Smooth muscle cell (in vitro differentiated cells): ENCODE measurements at regions not wholly inside any gene's neighbourhood (a gene's known extent, or its start where the extent isn't known, plus 50 kb on each side); places are given as distances from the start of the nearest gene placed in this dataset.

Source experiments
- DNase-seq: peaks from one replicate; lab custom pipeline; 2025; ENCODE audit not compliant: unreplicated experiment; lab: John Stamatoyannopoulos, UW
- H2AFZ ChIP-seq: fragments of 200-600 bp; sonication (generic); 2 replicates; pipeline ENCODE4 v1.6.0; 2016; ENCODE audit warnings: antibody characterized with exemption, low read depth, mild to moderate bottlenecking
- H3F3A ChIP-seq: fragments of 200-600 bp; sonication (generic); 2 replicates; pipeline ENCODE4 v1.6.0; 2017; ENCODE audit warnings: antibody characterized with exemption, low read depth
- H3K27ac ChIP-seq: fragments of 200-600 bp; sonication (generic); 2 replicates; pipeline ENCODE4 v1.5.1; 2016; ENCODE audit warnings: low read depth, mild to moderate bottlenecking
- H3K27me3 ChIP-seq: fragments of 200-600 bp; sonication (generic); 2 replicates; pipeline ENCODE4 v1.6.1; 2016; ENCODE audit warnings: low read depth, mild to moderate bottlenecking
- H3K36me3 ChIP-seq: fragments of 200-600 bp; sonication (generic); 2 replicates; pipeline ENCODE4 v1.5.1; 2016; ENCODE audit warnings: low read depth
- H3K4me1 ChIP-seq: fragments of 200-600 bp; sonication (generic); 2 replicates; pipeline ENCODE4 v1.5.1; 2016; ENCODE audit warnings: low read depth
- H3K4me2 ChIP-seq: fragments of 200-600 bp; sonication (generic); 2 replicates; pipeline ENCODE4 v1.6.0; 2016; ENCODE audit warnings: mild to moderate bottlenecking
- H3K4me3 ChIP-seq: fragments of 200-600 bp; sonication (generic); 2 replicates; pipeline ENCODE4 v1.5.1; 2016; ENCODE audit warnings: mild to moderate bottlenecking
- H3K79me2 ChIP-seq: fragments of 200-600 bp; sonication (generic); 2 replicates; pipeline ENCODE4 v1.6.0; 2016; ENCODE audit warnings: low read depth, mild to moderate bottlenecking
- H3K9ac ChIP-seq: fragments of 200-600 bp; sonication (generic); 2 replicates; pipeline ENCODE4 v1.6.0; 2016; ENCODE audit warnings: low read depth
- H3K9me3 ChIP-seq: fragments of 200-600 bp; sonication (generic); replicated peaks from 2 replicates; pipeline ENCODE4 v1.5.1; 2016; ENCODE audit warnings: low read depth
- H4K20me1 ChIP-seq: fragments of 200-600 bp; sonication (generic); 2 replicates; pipeline ENCODE4 v1.6.0; 2016; ENCODE audit warnings: low read depth
- CTCF ChIP-seq: fragments of 200-600 bp; sonication (generic); IDR thresholded peaks from 2 replicates; pipeline ENCODE4 v1.5.1; 2017; ENCODE audit warnings: borderline replicate concordance, mild to moderate bottlenecking, antibody characterized with exemption; ENCODE audit not compliant: insufficient read depth, poor library complexity, severe bottlenecking
- WGBS: methylation state at CpG from one replicate; pipeline ENCODE4 v1.1.7; 2016; ENCODE audit warnings: low lambda C conversion rate; 5-methylcytosine and 5-hydroxymethylcytosine counted together

- TF ChIP-seq CTCF: no peak
- no peak overlapping the region for H3K4me3 ChIP-seq
- no peaks in the 10 kb centered on the region for H3K27me3 ChIP-seq
- no peak overlapping the region for H2AFZ ChIP-seq
- DNase-seq: no peak
- no peaks in the 10 kb centered on the region for H4K20me1 ChIP-seq
- no peaks in the 10 kb centered on the region for H3K36me3 ChIP-seq
- no peaks in the 10 kb centered on the region for H3K9me3 ChIP-seq
- no peak overlapping the region for H3K9ac ChIP-seq
- peaks cover 18% of the 10 kb centered on the region for H3K4me1 ChIP-seq
- H3F3A ChIP-seq: peaks cover 15% of the 10 kb centered on the region
- no peaks in the 10 kb centered on the region for H3K79me2 ChIP-seq
- 78% methylated on average over 7 of the region's 7 CpGs for WGBS
- H3K4me2 ChIP-seq: peak overlapping the region; percentile 30
- H3K27ac ChIP-seq: no peak overlapping the region
Measured at GRCh38 chr2:195535911-195536522, 121.0 kb upstream of the SLC39A10 start.

DNA sequence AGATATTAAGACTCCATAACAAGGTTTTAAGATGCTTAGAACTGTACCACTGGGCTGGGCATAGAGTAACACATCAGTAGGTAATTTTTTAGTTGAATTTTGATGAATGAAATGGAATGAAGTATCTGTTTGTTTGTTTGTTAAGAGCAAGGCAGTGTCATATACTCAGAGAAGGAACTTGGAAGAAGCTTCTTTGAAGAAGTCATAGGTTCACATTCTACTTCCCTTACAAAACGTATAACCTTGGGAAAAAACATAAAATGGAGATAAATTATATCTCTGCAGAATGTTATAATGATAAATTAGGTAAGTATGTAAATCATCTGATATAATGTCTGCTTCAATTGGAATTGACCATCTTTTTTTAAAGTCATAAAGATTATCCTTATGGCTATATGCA lies 122.1 kb upstream of the SLC39A10 start:
- no peaks in the 10 kb centered on the region for H3K79me2 ChIP-seq
- peak overlapping the region; percentile 95 for H3K27ac ChIP-seq
- H2AFZ ChIP-seq: no peak overlapping the region
- H4K20me1 ChIP-seq: no peaks in the 10 kb centered on the region
- H3K4me2 ChIP-seq: peak overlapping the region; percentile 59
- no peak for DNase-seq
- no peaks in the 10 kb centered on the region for H3K27me3 ChIP-seq
- H3K4me1 ChIP-seq: peaks cover 18% of the 10 kb centered on the region
- no peaks in the 10 kb centered on the region for H3K9me3 ChIP-seq
- 94% methylated on average over 1 of the region's 1 CpG for WGBS
- H3K36me3 ChIP-seq: no peaks in the 10 kb centered on the region
- TF ChIP-seq CTCF: no peak
- peaks cover 15% of the 10 kb centered on the region for H3F3A ChIP-seq
- no peak overlapping the region for H3K9ac ChIP-seq
- no peak overlapping the region for H3K4me3 ChIP-seq

- H3K79me2 ChIP-seq: no peaks in the 10 kb centered on the region
- H3K4me2 ChIP-seq: peak overlapping the region; percentile 72
- no peak overlapping the region for H3K4me3 ChIP-seq
- 34% methylated on average over 8 of the region's 8 CpGs for WGBS
- TF ChIP-seq CTCF: peak; percentile 4
- H3K9ac ChIP-seq: peak overlapping the region; percentile 61
- H3F3A ChIP-seq: peaks cover 15% of the 10 kb centered on the region
- DNase-seq: peak; percentile 9
- no peaks in the 10 kb centered on the region for H3K9me3 ChIP-seq
- H3K27me3 ChIP-seq: no peaks in the 10 kb centered on the region
- no peaks in the 10 kb centered on the region for H3K36me3 ChIP-seq
- peak overlapping the region; percentile 95 for H3K27ac ChIP-seq
- peaks cover 18% of the 10 kb centered on the region for H3K4me1 ChIP-seq
- H4K20me1 ChIP-seq: no peaks in the 10 kb centered on the region
- H2AFZ ChIP-seq: peak overlapping the region; percentile 73
Measured at GRCh38 chr2:195533771-195534642, 123.0 kb upstream of the SLC39A10 start.
